ENCODE measurements at regions not wholly inside any gene's neighbourhood (a gene's known extent, or its start where the extent isn't known, plus 50 kb on each side); places are given as distances from the start of the nearest gene placed in this dataset.

GRCh38 chr4:29390921-29391320, 1329.2 kb upstream of the PCDH7 start:
- Histone ChIP-seq H3K36me3 (ENCODE audit: insufficient read depth, insufficient read length, low read length) (no peaks in the 10 kb centered on the region), H3K9me3 (ENCODE audit: insufficient read depth, low read length) (peaks cover 21% of the 10 kb centered on the region), H3K27me3 (ENCODE audit: insufficient read depth, insufficient read length) (no peaks in the 10 kb centered on the region), H3K9ac (ENCODE audit: insufficient read length, low read depth) (no peak overlapping the region), H3K4me3 (ENCODE audit: insufficient read length, low read depth) (no peak overlapping the region), H3K4me1 (ENCODE audit: insufficient read depth, insufficient read length) (no peaks in the 10 kb centered on the region)
- TF ChIP-seq YY1 (IDR thresholded peaks at IDR 0.05; ENCODE audit: insufficient read depth, insufficient read length) (no peak), SUZ12 (IDR thresholded peaks at IDR 0.05; ENCODE audit: extremely low read depth, insufficient read depth, insufficient read length) (no peak), ZNF274 (IDR thresholded peaks at IDR 0.05; ENCODE audit: low read depth, low read length) (no peak)
- DNase-seq (ENCODE audit: low read depth, low spot score) = no peak

GRCh38 chr4:29405116-29405515, 1315.1 kb upstream of the PCDH7 start:
- H3K27me3 ChIP-seq (ENCODE audit: insufficient read depth, insufficient read length) = no peaks in the 10 kb centered on the region
- H3K4me3 ChIP-seq (ENCODE audit: insufficient read length, low read depth) = no peak overlapping the region
- no peaks in the 10 kb centered on the region for H3K4me1 ChIP-seq (ENCODE audit: insufficient read depth, insufficient read length)
- no peaks in the 10 kb centered on the region for H3K9me3 ChIP-seq (ENCODE audit: insufficient read depth, low read length)
- H3K9ac ChIP-seq (ENCODE audit: insufficient read length, low read depth) = no peak overlapping the region
- DNase-seq (ENCODE audit: low read depth, low spot score) = no peak
- TF ChIP-seq SUZ12 (IDR thresholded peaks at IDR 0.05; ENCODE audit: extremely low read depth, insufficient read depth, insufficient read length) = no peak
- no peak for TF ChIP-seq ZNF274 (IDR thresholded peaks at IDR 0.05; ENCODE audit: low read depth, low read length)
- TF ChIP-seq YY1 (IDR thresholded peaks at IDR 0.05; ENCODE audit: insufficient read depth, insufficient read length) = no peak
- H3K36me3 ChIP-seq (ENCODE audit: insufficient read depth, insufficient read length, low read length) = no peaks in the 10 kb centered on the region

GRCh38 chr4:29415771-29416170, 1304.4 kb upstream of the PCDH7 start:
- Histone ChIP-seq H3K4me1 (ENCODE audit: insufficient read depth, insufficient read length) (no peaks in the 10 kb centered on the region), H3K4me3 (ENCODE audit: insufficient read length, low read depth) (no peak overlapping the region), H3K27me3 (ENCODE audit: insufficient read depth, insufficient read length) (no peaks in the 10 kb centered on the region), H3K36me3 (ENCODE audit: insufficient read depth, insufficient read length, low read length) (no peaks in the 10 kb centered on the region), H3K9ac (ENCODE audit: insufficient read length, low read depth) (no peak overlapping the region), H3K9me3 (ENCODE audit: insufficient read depth, low read length) (no peaks in the 10 kb centered on the region)
- no peak for DNase-seq (ENCODE audit: low read depth, low spot score)
- TF ChIP-seq ZNF274 (IDR thresholded peaks at IDR 0.05; ENCODE audit: low read depth, low read length) (no peak), SUZ12 (IDR thresholded peaks at IDR 0.05; ENCODE audit: extremely low read depth, insufficient read depth, insufficient read length) (no peak), YY1 (IDR thresholded peaks at IDR 0.05; ENCODE audit: insufficient read depth, insufficient read length) (no peak)

DNA sequence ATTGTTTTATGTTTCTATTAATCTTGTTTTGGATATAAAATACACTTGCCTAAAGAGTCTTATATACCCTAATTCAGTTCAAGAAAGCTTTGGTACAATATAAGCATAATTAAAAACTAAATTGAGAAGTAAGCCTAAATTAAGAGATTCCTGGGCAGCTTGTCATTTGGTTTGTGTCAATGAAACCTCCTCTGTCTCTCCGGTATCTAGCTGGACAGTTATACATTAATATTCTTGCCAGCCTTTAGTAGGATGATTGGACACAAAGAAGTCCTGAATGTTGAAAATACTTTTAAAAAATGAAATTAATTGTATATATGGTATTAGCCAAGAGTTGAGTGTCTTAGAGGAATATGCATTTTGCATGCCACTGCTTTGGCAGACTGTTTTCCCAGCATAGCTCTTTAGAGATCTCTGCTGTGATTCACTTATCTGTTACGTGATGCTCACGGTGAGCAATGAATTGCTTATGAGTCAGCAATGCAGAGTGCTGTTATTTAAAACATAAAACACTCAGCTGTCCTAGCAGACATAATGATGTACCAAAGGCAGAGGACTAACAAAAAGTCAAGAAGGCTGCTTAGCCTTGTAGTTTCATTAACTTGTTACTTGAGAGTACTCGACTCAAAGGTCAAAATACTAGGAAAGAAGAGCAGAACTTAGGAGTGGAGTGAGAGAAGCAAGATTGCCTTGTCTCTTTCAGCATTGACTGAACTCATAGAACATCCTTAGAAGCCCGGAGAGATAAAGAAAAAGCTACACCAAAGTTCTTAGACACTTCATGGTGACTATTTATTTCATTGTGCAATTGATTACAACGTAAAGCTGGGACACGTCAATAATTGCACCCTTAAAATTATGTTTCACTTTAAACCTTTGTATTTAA, 1296.1 kb upstream of the PCDH7 start:
- no peaks in the 10 kb centered on the region for H3K4me1 ChIP-seq (ENCODE audit: insufficient read depth, insufficient read length)
- H3K9me3 ChIP-seq (ENCODE audit: insufficient read depth, low read length) = no peaks in the 10 kb centered on the region
- H3K4me3 ChIP-seq (ENCODE audit: insufficient read length, low read depth) = no peak overlapping the region
- TF ChIP-seq ZNF274 (IDR thresholded peaks at IDR 0.05; ENCODE audit: low read depth, low read length) = no peak
- TF ChIP-seq SUZ12 (IDR thresholded peaks at IDR 0.05; ENCODE audit: extremely low read depth, insufficient read depth, insufficient read length) = no peak
- TF ChIP-seq YY1 (IDR thresholded peaks at IDR 0.05; ENCODE audit: insufficient read depth, insufficient read length) = no peak
- H3K27me3 ChIP-seq (ENCODE audit: insufficient read depth, insufficient read length) = no peaks in the 10 kb centered on the region
- no peak for DNase-seq (ENCODE audit: low read depth, low spot score)
- H3K36me3 ChIP-seq (ENCODE audit: insufficient read depth, insufficient read length, low read length) = no peaks in the 10 kb centered on the region
- H3K9ac ChIP-seq (ENCODE audit: insufficient read length, low read depth) = no peak overlapping the region

- Histone ChIP-seq H3K36me3 (ENCODE audit: insufficient read depth, insufficient read length, low read length) (no peaks in the 10 kb centered on the region), H3K4me3 (ENCODE audit: insufficient read length, low read depth) (no peak overlapping the region), H3K9ac (ENCODE audit: insufficient read length, low read depth) (no peak overlapping the region), H3K27me3 (ENCODE audit: insufficient read depth, insufficient read length) (no peaks in the 10 kb centered on the region), H3K4me1 (ENCODE audit: insufficient read depth, insufficient read length) (no peaks in the 10 kb centered on the region), H3K9me3 (ENCODE audit: insufficient read depth, low read length) (no peaks in the 10 kb centered on the region)
- TF ChIP-seq YY1 (IDR thresholded peaks at IDR 0.05; ENCODE audit: insufficient read depth, insufficient read length) (no peak), SUZ12 (IDR thresholded peaks at IDR 0.05; ENCODE audit: extremely low read depth, insufficient read depth, insufficient read length) (no peak), ZNF274 (IDR thresholded peaks at IDR 0.05; ENCODE audit: low read depth, low read length) (no peak)
- no peak for DNase-seq (ENCODE audit: low read depth, low spot score)
Observed at GRCh38 chr4:29453303-29453820, 1266.8 kb upstream of the PCDH7 start.

GRCh38 chr4:29459926-29460325, 1260.2 kb upstream of the PCDH7 start:
- Histone ChIP-seq H3K9ac (ENCODE audit: insufficient read length, low read depth) (no peak overlapping the region), H3K27me3 (ENCODE audit: insufficient read depth, insufficient read length) (no peaks in the 10 kb centered on the region), H3K4me1 (ENCODE audit: insufficient read depth, insufficient read length) (no peaks in the 10 kb centered on the region), H3K9me3 (ENCODE audit: insufficient read depth, low read length) (no peaks in the 10 kb centered on the region), H3K36me3 (ENCODE audit: insufficient read depth, insufficient read length, low read length) (no peaks in the 10 kb centered on the region), H3K4me3 (ENCODE audit: insufficient read length, low read depth) (no peak overlapping the region)
- no peak for DNase-seq (ENCODE audit: low read depth, low spot score)
- no peak for TF ChIP-seq YY1 (IDR thresholded peaks at IDR 0.05; ENCODE audit: insufficient read depth, insufficient read length)
- TF ChIP-seq SUZ12 (IDR thresholded peaks at IDR 0.05; ENCODE audit: extremely low read depth, insufficient read depth, insufficient read length) = no peak
- TF ChIP-seq ZNF274 (IDR thresholded peaks at IDR 0.05; ENCODE audit: low read depth, low read length) = no peak

DNA sequence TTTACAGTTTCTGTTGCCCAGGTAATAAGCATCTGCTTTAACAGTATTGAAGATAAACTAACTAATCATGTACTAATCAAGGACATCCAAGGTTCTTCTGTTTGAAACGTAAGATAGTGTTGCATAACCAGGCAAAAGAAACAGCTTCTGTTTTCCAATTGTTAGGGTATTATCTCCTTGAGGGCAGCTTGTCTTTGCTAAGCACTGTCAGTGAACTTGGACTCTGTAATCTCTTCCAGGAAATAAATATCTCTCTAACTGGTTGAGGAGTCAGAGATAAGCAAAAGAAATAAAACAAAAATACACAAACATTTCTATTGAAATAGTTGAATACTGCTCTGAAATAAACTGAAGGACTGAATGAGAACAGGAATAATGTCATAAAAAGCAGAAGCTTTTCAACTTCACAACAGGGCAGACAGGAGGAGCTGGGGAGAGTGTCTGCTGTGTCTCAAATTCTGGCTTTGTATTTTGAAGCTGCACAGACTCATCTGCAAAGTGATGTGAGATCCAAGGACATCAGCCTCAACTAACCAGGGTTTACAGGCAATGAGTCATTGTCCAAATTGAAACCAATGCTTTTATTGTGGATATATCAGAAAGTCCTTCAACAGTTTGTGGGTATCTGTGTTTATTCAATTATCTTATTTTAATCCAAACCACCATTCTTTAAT, 1253.0 kb upstream of the PCDH7 start:
- no peak for DNase-seq (ENCODE audit: low read depth, low spot score)
- TF ChIP-seq ZNF274 (IDR thresholded peaks at IDR 0.05; ENCODE audit: low read depth, low read length) (no peak), YY1 (IDR thresholded peaks at IDR 0.05; ENCODE audit: insufficient read depth, insufficient read length) (no peak), SUZ12 (IDR thresholded peaks at IDR 0.05; ENCODE audit: extremely low read depth, insufficient read depth, insufficient read length) (no peak)
- Histone ChIP-seq H3K9ac (ENCODE audit: insufficient read length, low read depth) (no peak overlapping the region), H3K4me3 (ENCODE audit: insufficient read length, low read depth) (no peak overlapping the region), H3K36me3 (ENCODE audit: insufficient read depth, insufficient read length, low read length) (no peaks in the 10 kb centered on the region), H3K9me3 (ENCODE audit: insufficient read depth, low read length) (no peaks in the 10 kb centered on the region), H3K27me3 (ENCODE audit: insufficient read depth, insufficient read length) (no peaks in the 10 kb centered on the region), H3K4me1 (ENCODE audit: insufficient read depth, insufficient read length) (no peaks in the 10 kb centered on the region)

Data from NT2/D1 (cell line).